A673 (cell line): ENCODE measurements at regions not wholly inside any gene's neighbourhood (a gene's known extent, or its start where the extent isn't known, plus 50 kb on each side); places are given as distances from the start of the nearest gene placed in this dataset.

Source experiments
- BruUV-seq: library from RNA; stranded (reverse); fragments of 400-500 nt; replicated peaks from 2 replicates; lab custom pipeline; 2021; lab: Mats Ljungman, UMichigan
- CTCF ChIA-PET: fragments of 300-600 bp; sonication (Branson Sonifier 250); formaldehyde crosslinking; loops from one replicate; lab custom pipeline; 2022; ENCODE audit warnings: antibody characterized with exemption; lab: Charles Lee
- POLR2A ChIA-PET: fragments of 300-600 bp; sonication (Branson Sonifier 250); formaldehyde crosslinking; loops from one replicate; lab custom pipeline; 2022; ENCODE audit warnings: antibody characterized with exemption; ENCODE audit not compliant: low non-redundant PET; lab: Charles Lee
- DNase-seq: peaks from one replicate; pipeline ENCODE4 v3.0.0-alpha.2; 2015; ENCODE audit warnings: low spot score
- H3K27ac ChIP-seq: fragments of 200-600 bp; sonication (generic); 2 replicates; pipeline ENCODE4 v1.5.1; 2016; ENCODE audit warnings: mixed run types, low read depth, mild to moderate bottlenecking, mixed read lengths, antibody characterized with exemption, low read length; ENCODE audit not compliant: poor library complexity, severe bottlenecking
- H3K27me3 ChIP-seq: fragments of 200-600 bp; sonication (generic); replicated peaks from 2 replicates; pipeline ENCODE4 v1.6.1; 2017; ENCODE audit warnings: mixed run types, low read depth, mild to moderate bottlenecking, mixed read lengths, antibody characterized with exemption, low read length; ENCODE audit not compliant: insufficient read depth, poor library complexity
- H3K36me3 ChIP-seq: fragments of 200-600 bp; sonication (generic); 2 replicates; pipeline ENCODE4 v1.6.1; 2016; ENCODE audit warnings: mixed run types, mild to moderate bottlenecking, mixed read lengths, antibody characterized with exemption, low read length; ENCODE audit not compliant: insufficient read depth, poor library complexity, severe bottlenecking
- H3K4me1 ChIP-seq: fragments of 200-600 bp; sonication (generic); 2 replicates; pipeline ENCODE4 v1.6.1; 2017; ENCODE audit warnings: mixed run types, mild to moderate bottlenecking, mixed read lengths, antibody characterized with exemption, low read length; ENCODE audit not compliant: insufficient read depth, poor library complexity, severe bottlenecking
- H3K4me3 ChIP-seq: fragments of 200-600 bp; sonication (generic); 2 replicates; pipeline ENCODE4 v1.5.1; 2016; ENCODE audit warnings: low read depth, mixed run types, mild to moderate bottlenecking, mixed read lengths, low read length; ENCODE audit not compliant: poor library complexity, severe bottlenecking
- H3K9me3 ChIP-seq: fragments of 200-600 bp; sonication (generic); 2 replicates; pipeline ENCODE4 v1.6.1; 2016; ENCODE audit warnings: mixed run types, low read depth, mild to moderate bottlenecking, mixed read lengths, antibody characterized with exemption, low read length; ENCODE audit not compliant: poor library complexity, severe bottlenecking
- EZH2 ChIP-seq: fragments of 200-600 bp; sonication (generic); IDR thresholded peaks from 2 replicates; pipeline ENCODE4 v1.6.1; 2017; ENCODE audit warnings: borderline replicate concordance, low read depth, mild to moderate bottlenecking, mixed read lengths, antibody characterized with exemption, low read length; ENCODE audit not compliant: poor library complexity, severe bottlenecking
- intact Hi-C: fragments of 100-400 bp; cut with micrococcal nuclease; formaldehyde crosslinking; loops from one replicate; pipeline ENCODE4 v1.10.0; 2022; ENCODE audit not compliant: unreplicated experiment
- TF ChIP-seq, protein P1 (sequence below): fragments of 300-800, 200-600 bp; sonication (generic); conservative IDR thresholded peaks from 2 replicates; pipeline ENCODE4 v1.5.1; 2017; ENCODE audit warnings: low read depth, mild to moderate bottlenecking, antibody characterized with exemption, low read length, moderate library complexity, mixed read lengths

DNA sequence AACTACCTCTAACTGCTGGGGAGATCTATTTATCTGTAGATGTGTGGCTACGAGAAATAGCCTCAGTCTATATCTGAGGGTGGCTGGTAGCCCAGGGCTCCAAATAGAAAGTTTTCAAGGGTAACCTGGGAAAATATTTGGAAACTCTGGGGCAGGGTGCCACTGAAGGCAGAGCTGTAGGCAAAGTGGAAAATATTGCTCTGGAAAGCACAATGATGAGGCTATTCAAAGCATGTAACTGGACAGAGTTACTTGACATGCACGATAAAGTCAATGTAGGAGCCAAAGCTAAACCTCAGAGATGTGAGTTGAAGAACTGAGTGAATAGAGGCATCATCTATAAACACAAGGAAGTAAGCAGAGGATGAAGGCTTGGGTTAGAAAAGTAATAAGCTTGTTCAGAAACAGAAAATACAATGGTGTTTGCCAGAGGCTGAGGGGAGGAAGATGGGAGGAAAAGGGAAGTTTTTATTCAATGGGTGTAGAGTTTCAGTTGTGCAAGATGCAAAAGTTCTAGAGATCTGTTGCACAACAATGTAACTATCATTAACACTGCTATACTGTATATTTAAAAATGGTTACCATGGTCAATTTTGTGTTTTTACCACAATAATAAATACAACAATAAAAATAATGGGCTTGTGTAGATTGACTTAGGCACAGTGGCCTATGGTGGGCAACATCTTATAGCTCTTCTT is 171.6 kb downstream of the MBD2 start:
- intact Hi-C loops, result no loop called here
- TF ChIP-seq, protein P1, sequence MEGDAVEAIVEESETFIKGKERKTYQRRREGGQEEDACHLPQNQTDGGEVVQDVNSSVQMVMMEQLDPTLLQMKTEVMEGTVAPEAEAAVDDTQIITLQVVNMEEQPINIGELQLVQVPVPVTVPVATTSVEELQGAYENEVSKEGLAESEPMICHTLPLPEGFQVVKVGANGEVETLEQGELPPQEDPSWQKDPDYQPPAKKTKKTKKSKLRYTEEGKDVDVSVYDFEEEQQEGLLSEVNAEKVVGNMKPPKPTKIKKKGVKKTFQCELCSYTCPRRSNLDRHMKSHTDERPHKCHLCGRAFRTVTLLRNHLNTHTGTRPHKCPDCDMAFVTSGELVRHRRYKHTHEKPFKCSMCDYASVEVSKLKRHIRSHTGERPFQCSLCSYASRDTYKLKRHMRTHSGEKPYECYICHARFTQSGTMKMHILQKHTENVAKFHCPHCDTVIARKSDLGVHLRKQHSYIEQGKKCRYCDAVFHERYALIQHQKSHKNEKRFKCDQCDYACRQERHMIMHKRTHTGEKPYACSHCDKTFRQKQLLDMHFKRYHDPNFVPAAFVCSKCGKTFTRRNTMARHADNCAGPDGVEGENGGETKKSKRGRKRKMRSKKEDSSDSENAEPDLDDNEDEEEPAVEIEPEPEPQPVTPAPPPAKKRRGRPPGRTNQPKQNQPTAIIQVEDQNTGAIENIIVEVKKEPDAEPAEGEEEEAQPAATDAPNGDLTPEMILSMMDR, result no peak
- no peak for TF ChIP-seq EZH2
- ChIA-PET CTCF (no interaction called here), POLR2A (no interaction called here)
- no TSS peak for BruUV-seq
- Histone ChIP-seq H3K27ac (no peak overlapping the region), H3K27me3 (no peaks in the 10 kb centered on the region), H3K9me3 (no peaks in the 10 kb centered on the region), H3K4me3 (no peak overlapping the region), H3K4me1 (no peaks in the 10 kb centered on the region), H3K36me3 (no peaks in the 10 kb centered on the region)
- no peak for DNase-seq

DNA sequence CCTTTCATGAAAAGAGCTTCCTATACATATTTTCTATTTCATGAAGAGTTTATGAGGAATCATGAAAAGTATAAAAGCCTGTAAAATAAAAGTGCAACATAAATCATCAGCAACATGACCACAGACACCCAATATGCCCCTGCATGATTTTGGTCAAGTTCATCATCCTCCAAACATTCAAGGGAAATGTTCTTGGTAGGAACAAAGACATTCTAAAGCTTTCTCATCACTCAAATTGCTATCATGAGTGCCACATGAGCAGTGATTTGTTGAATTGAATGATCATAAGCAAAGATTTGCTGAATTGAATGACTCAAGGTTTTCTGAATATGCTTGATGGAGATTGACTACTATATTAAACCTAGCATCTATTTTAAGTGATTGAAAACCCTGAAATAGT is 172.2 kb downstream of the MBD2 start:
- no peak for TF ChIP-seq EZH2
- TF ChIP-seq, protein P1, result no peak
- intact Hi-C loops, result no loop called here
- Histone ChIP-seq H3K36me3 (no peaks in the 10 kb centered on the region), H3K4me1 (no peaks in the 10 kb centered on the region), H3K4me3 (no peak overlapping the region), H3K27me3 (no peaks in the 10 kb centered on the region), H3K27ac (no peak overlapping the region), H3K9me3 (no peaks in the 10 kb centered on the region)
- CTCF ChIA-PET, result no interaction called here
- BruUV-seq, result no TSS peak
- DNase-seq, result no peak
- POLR2A ChIA-PET, result no interaction called here

DNA sequence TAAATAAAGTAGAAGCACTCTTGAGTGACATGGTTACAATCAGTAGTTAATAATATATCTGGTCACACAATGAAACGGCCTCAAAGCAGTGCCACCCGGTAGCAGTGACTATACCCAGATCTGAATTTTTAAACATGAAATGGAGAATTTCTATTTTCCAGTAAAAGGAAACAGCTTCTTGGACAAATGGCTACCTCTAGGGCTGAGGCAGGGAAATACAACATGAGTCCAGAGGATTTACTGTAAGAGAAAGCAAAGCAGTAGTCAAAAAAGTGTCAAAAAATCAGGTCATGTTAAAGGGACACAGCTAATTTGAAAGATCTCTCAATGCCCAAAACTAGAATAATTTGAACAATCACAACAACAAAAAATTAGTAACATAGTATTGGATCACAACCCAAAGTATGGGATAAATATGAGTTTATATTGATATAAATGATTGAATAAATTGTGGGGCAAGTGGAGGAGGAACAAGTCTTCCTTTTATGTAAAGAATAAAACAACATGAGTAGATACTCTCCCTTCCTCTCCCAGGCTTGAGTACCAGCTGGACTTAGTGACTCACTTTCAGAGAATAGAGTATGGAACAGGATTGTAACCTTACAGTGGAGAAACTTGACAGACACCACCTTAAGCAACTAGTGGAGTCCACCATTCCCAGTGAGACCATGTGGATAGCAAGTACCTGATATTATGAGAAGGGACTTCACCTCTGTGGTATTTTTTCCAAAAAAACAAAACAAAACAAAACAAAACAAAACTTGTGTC is 180.8 kb downstream of the MBD2 start:
- TF ChIP-seq, protein P1, result no peak
- TF ChIP-seq EZH2, result no peak
- no peaks in the 10 kb centered on the region for H3K27me3 ChIP-seq
- no peaks in the 10 kb centered on the region for H3K9me3 ChIP-seq
- no peak for DNase-seq
- no TSS peak for BruUV-seq
- no peak overlapping the region for H3K27ac ChIP-seq
- no peak overlapping the region for H3K4me3 ChIP-seq
- ChIA-PET CTCF (no interaction called here), POLR2A (no interaction called here)
- no peaks in the 10 kb centered on the region for H3K36me3 ChIP-seq
- H3K4me1 ChIP-seq, result no peaks in the 10 kb centered on the region
- intact Hi-C loops, result no loop called here
